ENCODE measurements at regions not wholly inside any gene's neighbourhood (a gene's known extent, or its start where the extent isn't known, plus 50 kb on each side); places are given as distances from the start of the nearest gene placed in this dataset.

DNA sequence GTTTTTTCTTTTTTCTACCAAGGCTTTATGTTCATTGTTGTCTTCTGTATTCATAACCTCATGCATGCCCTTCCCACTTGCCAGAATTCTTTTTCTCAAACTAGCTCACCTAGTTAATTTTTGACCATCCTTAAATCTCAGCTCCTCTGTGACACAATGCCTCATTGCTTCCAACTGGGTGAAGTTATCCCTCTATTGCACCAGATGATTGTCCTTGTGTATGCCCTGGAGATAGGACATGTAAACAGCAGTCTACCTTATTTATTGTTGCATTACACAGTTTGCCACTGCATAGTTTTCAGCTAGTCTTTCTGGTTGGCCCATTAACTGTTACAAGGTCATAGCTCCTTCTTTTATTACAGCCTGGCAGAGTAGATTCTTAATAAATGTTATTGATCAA, 763.1 kb upstream of the COBL start:
- Mint-ChIP-seq H3K36me3 (ENCODE audit: low read depth) (no peaks in the 10 kb centered on the region), H3K9me3 (ENCODE audit: low read depth) (peaks cover 9% of the 10 kb centered on the region), H3K4me3 (ENCODE audit: unreplicated experiment) (no peak overlapping the region), H3K27ac (ENCODE audit: unreplicated experiment) (no peak overlapping the region), H3K4me1 (ENCODE audit: low read depth) (no peaks in the 10 kb centered on the region), H3K27me3 (ENCODE audit: low read depth) (no peaks in the 10 kb centered on the region)
- no peak for DNase-seq (ENCODE audit: low spot score)
- TF ChIP-seq, protein P1, sequence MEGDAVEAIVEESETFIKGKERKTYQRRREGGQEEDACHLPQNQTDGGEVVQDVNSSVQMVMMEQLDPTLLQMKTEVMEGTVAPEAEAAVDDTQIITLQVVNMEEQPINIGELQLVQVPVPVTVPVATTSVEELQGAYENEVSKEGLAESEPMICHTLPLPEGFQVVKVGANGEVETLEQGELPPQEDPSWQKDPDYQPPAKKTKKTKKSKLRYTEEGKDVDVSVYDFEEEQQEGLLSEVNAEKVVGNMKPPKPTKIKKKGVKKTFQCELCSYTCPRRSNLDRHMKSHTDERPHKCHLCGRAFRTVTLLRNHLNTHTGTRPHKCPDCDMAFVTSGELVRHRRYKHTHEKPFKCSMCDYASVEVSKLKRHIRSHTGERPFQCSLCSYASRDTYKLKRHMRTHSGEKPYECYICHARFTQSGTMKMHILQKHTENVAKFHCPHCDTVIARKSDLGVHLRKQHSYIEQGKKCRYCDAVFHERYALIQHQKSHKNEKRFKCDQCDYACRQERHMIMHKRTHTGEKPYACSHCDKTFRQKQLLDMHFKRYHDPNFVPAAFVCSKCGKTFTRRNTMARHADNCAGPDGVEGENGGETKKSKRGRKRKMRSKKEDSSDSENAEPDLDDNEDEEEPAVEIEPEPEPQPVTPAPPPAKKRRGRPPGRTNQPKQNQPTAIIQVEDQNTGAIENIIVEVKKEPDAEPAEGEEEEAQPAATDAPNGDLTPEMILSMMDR (IDR thresholded peaks at IDR 0.05) = no peak

DNA sequence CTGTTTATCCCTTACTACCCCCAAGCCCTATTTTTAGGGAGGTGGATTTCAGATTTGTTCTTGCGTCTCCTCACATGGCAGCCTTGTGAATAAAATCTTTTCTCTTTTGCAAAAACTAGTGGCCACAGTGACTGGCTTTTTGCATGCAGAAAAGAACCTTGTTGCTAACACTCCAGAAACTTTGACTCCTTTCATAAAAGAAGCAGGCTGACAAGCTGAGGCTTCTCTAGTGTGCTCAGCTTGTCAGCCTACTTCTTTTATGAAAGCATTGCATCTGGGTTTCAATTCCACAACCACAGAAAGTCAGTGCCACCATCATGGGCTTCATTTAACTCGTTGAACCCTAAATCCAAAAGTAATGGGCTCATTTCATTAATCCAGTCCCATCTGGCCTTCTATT, 761.0 kb upstream of the COBL start:
- Mint-ChIP-seq H3K4me3 (ENCODE audit: unreplicated experiment) (no peak overlapping the region), H3K27ac (ENCODE audit: unreplicated experiment) (no peak overlapping the region)

DNA sequence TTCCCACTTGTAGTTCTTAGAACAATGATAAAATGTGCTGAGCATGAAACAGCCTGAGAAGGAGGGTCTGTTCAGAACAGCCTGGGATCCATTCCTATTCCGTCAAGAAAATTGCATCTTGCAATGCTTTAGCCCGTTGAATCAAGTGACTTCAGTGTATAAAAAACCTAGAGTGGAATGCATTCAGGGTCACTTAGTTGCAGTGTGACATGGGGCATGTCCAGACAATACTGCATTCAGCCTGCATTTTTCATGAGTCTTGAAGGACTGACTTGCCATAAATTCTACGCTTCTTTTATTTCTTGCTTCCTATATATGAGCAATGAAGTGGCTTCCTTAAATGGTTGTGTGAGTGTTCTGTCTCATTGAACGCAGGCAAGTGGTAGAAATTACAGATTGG, 758.3 kb upstream of the COBL start:
- no peaks in the 10 kb centered on the region for H3K27me3 Mint-ChIP-seq (ENCODE audit: low read depth)
- H3K27ac Mint-ChIP-seq (ENCODE audit: unreplicated experiment) = no peak overlapping the region
- TF ChIP-seq, protein P1 (IDR thresholded peaks at IDR 0.05) = no peak
- H3K36me3 Mint-ChIP-seq (ENCODE audit: low read depth) = no peaks in the 10 kb centered on the region
- no peaks in the 10 kb centered on the region for H3K4me1 Mint-ChIP-seq (ENCODE audit: low read depth)
- no peak for DNase-seq (ENCODE audit: low spot score)
- H3K9me3 Mint-ChIP-seq (ENCODE audit: low read depth) = peaks cover 5% of the 10 kb centered on the region
- no peak overlapping the region for H3K4me3 Mint-ChIP-seq (ENCODE audit: unreplicated experiment)

More for the DNA sequence above, 761.0 kb upstream of the COBL start:
- no peak for DNase-seq (ENCODE audit: low spot score)
- TF ChIP-seq, protein P1 (IDR thresholded peaks at IDR 0.05) = no peak
- no peaks in the 10 kb centered on the region for H3K4me1 Mint-ChIP-seq (ENCODE audit: low read depth)
- H3K9me3 Mint-ChIP-seq (ENCODE audit: low read depth) = peaks cover 5% of the 10 kb centered on the region
- H3K27me3 Mint-ChIP-seq (ENCODE audit: low read depth) = no peaks in the 10 kb centered on the region
- no peaks in the 10 kb centered on the region for H3K36me3 Mint-ChIP-seq (ENCODE audit: low read depth)

DNA sequence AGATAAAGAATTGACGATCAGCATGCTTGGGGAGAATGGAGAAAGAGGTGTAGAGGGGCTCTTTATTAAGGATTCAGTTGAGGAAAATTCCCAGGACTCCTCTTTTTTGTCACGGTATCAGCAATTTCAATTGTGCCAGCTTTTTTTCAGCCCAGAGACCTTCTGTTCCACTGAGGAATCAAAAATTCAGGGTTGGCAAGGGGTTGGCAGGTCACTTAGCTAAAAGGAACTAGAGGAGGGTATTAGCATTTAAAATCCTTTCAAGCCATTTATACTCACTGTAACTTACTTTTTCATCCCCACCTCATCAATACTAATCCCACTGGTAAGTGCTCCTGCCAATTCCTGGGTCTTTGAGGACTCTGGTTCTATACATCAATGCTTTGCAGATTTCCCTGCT, 757.5 kb upstream of the COBL start:
- Mint-ChIP-seq H3K4me1 (ENCODE audit: low read depth) (no peaks in the 10 kb centered on the region), H3K4me3 (ENCODE audit: unreplicated experiment) (no peak overlapping the region), H3K36me3 (ENCODE audit: low read depth) (no peaks in the 10 kb centered on the region), H3K27me3 (ENCODE audit: low read depth) (no peaks in the 10 kb centered on the region), H3K27ac (ENCODE audit: unreplicated experiment) (no peak overlapping the region), H3K9me3 (ENCODE audit: low read depth) (peaks cover 7% of the 10 kb centered on the region)
- TF ChIP-seq, protein P1 (IDR thresholded peaks at IDR 0.05) = no peak
- DNase-seq (ENCODE audit: low spot score) = no peak

DNA sequence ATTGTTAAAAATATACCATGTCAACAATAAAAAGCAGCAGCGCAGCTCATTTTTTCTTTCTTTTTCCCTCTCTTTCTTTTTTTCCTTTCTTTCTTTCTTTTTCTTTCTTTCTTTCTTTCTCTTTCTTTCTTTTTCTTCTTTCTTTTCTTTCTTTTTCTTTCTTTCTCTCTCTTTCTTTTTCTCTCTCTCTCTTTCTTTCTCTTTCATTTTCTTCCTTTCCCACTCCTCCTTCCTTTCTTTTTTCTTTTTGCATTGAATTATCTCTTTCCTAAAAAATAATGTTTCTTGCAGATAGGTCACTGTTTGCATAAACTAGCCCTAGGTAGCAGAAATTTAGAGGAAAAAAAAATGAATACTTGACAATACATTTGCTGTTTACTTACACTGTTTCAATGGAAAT, 755.1 kb upstream of the COBL start:
- Mint-ChIP-seq H3K27ac (ENCODE audit: unreplicated experiment) (no peak overlapping the region), H3K36me3 (ENCODE audit: low read depth) (no peaks in the 10 kb centered on the region), H3K4me1 (ENCODE audit: low read depth) (no peaks in the 10 kb centered on the region), H3K27me3 (ENCODE audit: low read depth) (no peaks in the 10 kb centered on the region), H3K4me3 (ENCODE audit: unreplicated experiment) (no peak overlapping the region), H3K9me3 (ENCODE audit: low read depth) (peaks cover 7% of the 10 kb centered on the region)
- DNase-seq (ENCODE audit: low spot score) = no peak
- TF ChIP-seq, protein P1 (IDR thresholded peaks at IDR 0.05) = no peak

Measured in chondrocyte (in vitro differentiated cells).